ENCODE measurements at regions not wholly inside any gene's neighbourhood (a gene's known extent, or its start where the extent isn't known, plus 50 kb on each side); places are given as distances from the start of the nearest gene placed in this dataset.

DNA sequence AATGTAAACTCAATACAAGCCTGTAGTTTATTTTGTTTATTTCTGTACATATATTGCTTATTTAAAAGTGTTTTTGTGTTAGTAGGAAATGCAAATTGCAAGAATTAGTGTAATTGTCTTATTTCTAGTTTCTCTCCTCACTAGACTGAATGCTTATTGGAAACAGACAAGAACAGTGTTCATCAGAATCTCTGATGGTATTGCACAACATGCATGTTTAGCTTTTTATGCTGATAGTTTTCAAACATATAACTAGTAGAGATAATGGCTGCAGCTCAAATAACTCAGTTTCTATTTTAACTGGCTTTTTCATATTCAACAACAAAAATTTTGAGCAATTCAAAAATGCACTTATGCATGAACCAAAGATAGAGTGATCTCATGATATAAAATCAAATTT, 68.8 kb upstream of the HTR4 start:
- TF ChIP-seq, protein P1, sequence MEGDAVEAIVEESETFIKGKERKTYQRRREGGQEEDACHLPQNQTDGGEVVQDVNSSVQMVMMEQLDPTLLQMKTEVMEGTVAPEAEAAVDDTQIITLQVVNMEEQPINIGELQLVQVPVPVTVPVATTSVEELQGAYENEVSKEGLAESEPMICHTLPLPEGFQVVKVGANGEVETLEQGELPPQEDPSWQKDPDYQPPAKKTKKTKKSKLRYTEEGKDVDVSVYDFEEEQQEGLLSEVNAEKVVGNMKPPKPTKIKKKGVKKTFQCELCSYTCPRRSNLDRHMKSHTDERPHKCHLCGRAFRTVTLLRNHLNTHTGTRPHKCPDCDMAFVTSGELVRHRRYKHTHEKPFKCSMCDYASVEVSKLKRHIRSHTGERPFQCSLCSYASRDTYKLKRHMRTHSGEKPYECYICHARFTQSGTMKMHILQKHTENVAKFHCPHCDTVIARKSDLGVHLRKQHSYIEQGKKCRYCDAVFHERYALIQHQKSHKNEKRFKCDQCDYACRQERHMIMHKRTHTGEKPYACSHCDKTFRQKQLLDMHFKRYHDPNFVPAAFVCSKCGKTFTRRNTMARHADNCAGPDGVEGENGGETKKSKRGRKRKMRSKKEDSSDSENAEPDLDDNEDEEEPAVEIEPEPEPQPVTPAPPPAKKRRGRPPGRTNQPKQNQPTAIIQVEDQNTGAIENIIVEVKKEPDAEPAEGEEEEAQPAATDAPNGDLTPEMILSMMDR (IDR thresholded peaks at IDR 0.05 in 4 of 5, conservative IDR thresholded peaks at IDR 0.05 in 1 of 5), result no peak
- no peak for TF ChIP-seq POLR2A (IDR thresholded peaks at IDR 0.05)

All from gastrocnemius medialis (tissue), 4 donors.